H1 (cell line): ENCODE measurements at regions not wholly inside any gene's neighbourhood (a gene's known extent, or its start where the extent isn't known, plus 50 kb on each side); places are given as distances from the start of the nearest gene placed in this dataset.

ENCODE experiments used
- POLR2AphosphoS5 ChIP-seq: IDR thresholded peaks from 2 replicates; pipeline ENCODE4 v1.6.1; 2011; ENCODE audit warnings: low read depth, low read length

DNA sequence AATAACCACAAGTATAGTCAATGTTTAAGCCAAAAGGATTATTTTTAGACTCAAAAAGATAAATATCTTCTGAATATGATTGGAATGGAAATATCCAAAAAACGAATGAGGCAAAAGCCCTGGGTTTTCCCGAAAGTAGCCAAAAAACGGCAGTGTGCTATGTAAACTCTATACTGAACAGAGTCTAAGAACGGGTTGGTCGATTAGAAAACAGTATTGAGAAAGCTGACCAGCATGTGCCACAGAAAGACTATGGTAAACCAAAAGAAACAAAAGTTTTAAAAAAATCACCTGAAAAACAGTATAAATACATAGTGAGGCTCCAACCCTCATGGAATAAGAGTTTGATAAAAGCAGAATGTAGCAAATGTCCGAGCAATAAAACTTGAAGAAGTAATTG lies 92.0 kb upstream of the DLGAP1 start (continued):
- TF ChIP-seq POLR2AphosphoS5, result no peak
- TF ChIP-seq, all 59 proteins: peak for 0
